MM.1S (cell line): ENCODE measurements at regions not wholly inside any gene's neighbourhood (a gene's known extent, or its start where the extent isn't known, plus 50 kb on each side); places are given as distances from the start of the nearest gene placed in this dataset.

ENCODE experiments used
- DNase-seq: peaks from one replicate; pipeline ENCODE4 v3.0.0-alpha.2; 2015
- H2AFZ ChIP-seq: fragments of 300-600 bp; sonication (generic); 2 replicates; pipeline ENCODE4 v1.6.0; 2016; ENCODE audit warnings: antibody characterized with exemption, low read length
- H3F3A ChIP-seq: fragments of 300-600 bp; sonication (generic); 2 replicates; pipeline ENCODE4 v1.6.1; 2016; ENCODE audit warnings: mild to moderate bottlenecking, antibody characterized with exemption, low read length, moderate library complexity, mixed read lengths; ENCODE audit not compliant: insufficient read depth
- H3K27ac ChIP-seq: fragments of 300-600 bp; sonication (generic); 2 replicates; pipeline ENCODE4 v1.5.1; 2016; ENCODE audit warnings: mild to moderate bottlenecking, low read length
- H3K27me3 ChIP-seq: fragments of 300-600 bp; sonication (generic); replicated peaks from 2 replicates; pipeline ENCODE4 v1.6.0; 2016; ENCODE audit warnings: low read length; ENCODE audit not compliant: insufficient read depth
- H3K36me3 ChIP-seq: fragments of 300-600 bp; sonication (generic); replicated peaks from 2 replicates; pipeline ENCODE4 v1.6.1; 2016; ENCODE audit warnings: mild to moderate bottlenecking, low read length, mixed read lengths; ENCODE audit not compliant: insufficient read depth
- H3K4me1 ChIP-seq: fragments of 300-600 bp; sonication (generic); 2 replicates; pipeline ENCODE4 v1.6.1; 2016; ENCODE audit warnings: low read length, mixed read lengths
- H3K4me2 ChIP-seq: fragments of 300-600 bp; sonication (generic); 2 replicates; pipeline ENCODE4 v1.6.0; 2016; ENCODE audit warnings: low read depth, low read length
- H3K4me3 ChIP-seq: fragments of 300-600 bp; sonication (generic); 2 replicates; pipeline ENCODE4 v1.5.1; 2016; ENCODE audit warnings: low read length, mixed read lengths
- H3K79me2 ChIP-seq: fragments of 300-600 bp; sonication (generic); 2 replicates; pipeline ENCODE4 v1.6.1; 2016; ENCODE audit warnings: mixed run types, low read length, mixed read lengths
- H3K9ac ChIP-seq: fragments of 300-600 bp; sonication (generic); 2 replicates; pipeline ENCODE4 v1.6.1; 2016; ENCODE audit warnings: low read length, mixed read lengths
- H3K9me2 ChIP-seq: fragments of 300-600 bp; sonication (generic); replicated peaks from 2 replicates; pipeline ENCODE4 v1.6.1; 2016; ENCODE audit warnings: mild to moderate bottlenecking, low read length, mixed read lengths; ENCODE audit not compliant: insufficient read depth
- H3K9me3 ChIP-seq: fragments of 300-600 bp; sonication (generic); replicated peaks from 2 replicates; pipeline ENCODE4 v1.6.1; 2016; ENCODE audit warnings: mild to moderate bottlenecking, low read length, mixed read lengths; ENCODE audit not compliant: insufficient read depth
- H4K20me1 ChIP-seq: fragments of 300-600 bp; sonication (generic); 2 replicates; pipeline ENCODE4 v1.6.1; 2016; ENCODE audit warnings: mild to moderate bottlenecking, low read length, moderate library complexity, mixed read lengths; ENCODE audit not compliant: insufficient read depth
- EZH2 ChIP-seq: fragments of 300-600 bp; sonication (generic); optimal IDR thresholded peaks from 2 replicates; pipeline ENCODE3; 2017; ENCODE audit warnings: low read depth, mild to moderate bottlenecking, antibody characterized with exemption, low read length, mixed read lengths
- EZH2phosphoT487 ChIP-seq: fragments of 300-600 bp; sonication (generic); IDR thresholded peaks from 2 replicates; pipeline ENCODE4 v1.6.1; 2018; ENCODE audit warnings: antibody characterized with exemption, low read length
- TF ChIP-seq, protein P1 (sequence below): fragments of 300-600 bp; sonication (generic); IDR thresholded peaks from 2 replicates; pipeline ENCODE4 v1.5.1; 2016; ENCODE audit warnings: antibody characterized with exemption, low read length, mixed read lengths

DNA sequence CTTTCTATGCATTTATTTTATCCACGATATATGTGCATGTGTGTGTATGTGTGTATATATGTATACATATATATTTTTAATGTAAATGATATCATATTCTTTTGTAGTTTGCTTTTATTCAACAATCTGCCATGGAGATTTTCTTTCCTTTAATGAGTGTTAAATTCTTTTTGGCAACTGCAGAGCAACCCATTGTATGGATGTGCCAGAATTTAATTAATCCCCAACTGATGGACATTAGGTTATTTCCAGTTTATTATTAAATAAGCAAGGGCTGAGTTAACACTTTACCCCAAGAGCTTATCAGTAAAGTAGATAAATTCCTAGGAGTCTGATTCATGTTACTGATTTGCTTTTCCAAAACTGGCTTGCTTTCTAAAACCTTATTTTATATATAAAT is 58.9 kb upstream of the CD28 start:
- H3K27me3 ChIP-seq: no peaks in the 10 kb centered on the region
- H3K9me2 ChIP-seq: no peaks in the 10 kb centered on the region
- no peaks in the 10 kb centered on the region for H3K79me2 ChIP-seq
- H3K9ac ChIP-seq: no peak overlapping the region
- TF ChIP-seq EZH2phosphoT487: no peak
- no peak for DNase-seq
- H2AFZ ChIP-seq: no peak overlapping the region
- peaks cover 25% of the 10 kb centered on the region for H3K4me1 ChIP-seq
- H4K20me1 ChIP-seq: no peaks in the 10 kb centered on the region
- H3K4me2 ChIP-seq: no peak overlapping the region
- no peaks in the 10 kb centered on the region for H3K9me3 ChIP-seq
- no peak overlapping the region for H3K27ac ChIP-seq
- H3F3A ChIP-seq: no peaks in the 10 kb centered on the region
- no peak overlapping the region for H3K4me3 ChIP-seq
- no peaks in the 10 kb centered on the region for H3K36me3 ChIP-seq

DNA sequence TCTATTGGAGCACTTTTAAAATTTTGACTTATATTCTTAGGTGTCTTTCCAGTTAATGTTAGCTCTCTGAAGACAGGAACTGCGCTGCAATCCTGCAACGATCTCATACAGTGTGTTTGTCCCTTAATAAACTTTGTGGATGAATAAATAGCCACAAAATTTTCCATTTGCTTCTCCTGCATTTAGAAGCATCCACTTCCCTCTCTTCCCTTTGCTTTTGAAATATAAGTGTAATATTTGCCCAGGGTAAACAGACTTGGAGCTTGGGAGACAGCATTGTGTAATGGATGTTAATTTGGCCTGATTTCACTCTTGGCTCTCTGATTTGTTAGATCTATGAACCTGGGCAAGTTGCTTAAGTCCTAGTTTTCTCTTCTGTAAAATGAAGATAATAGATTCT is 58.2 kb upstream of the CD28 start:
- Histone ChIP-seq H3K4me1 (peaks cover 26% of the 10 kb centered on the region), H3K27me3 (no peaks in the 10 kb centered on the region), H3K79me2 (no peaks in the 10 kb centered on the region), H3K9me3 (no peaks in the 10 kb centered on the region), H3K4me2 (no peak overlapping the region), H3K4me3 (no peak overlapping the region), H3K9me2 (no peaks in the 10 kb centered on the region), H2AFZ (no peak overlapping the region), H3K36me3 (no peaks in the 10 kb centered on the region), H3F3A (no peaks in the 10 kb centered on the region), H3K27ac (no peak overlapping the region), H4K20me1 (no peaks in the 10 kb centered on the region), H3K9ac (no peak overlapping the region)
- DNase-seq: no peak
- TF ChIP-seq EZH2phosphoT487 (no peak), EZH2 (no peak)
- TF ChIP-seq, protein P1, sequence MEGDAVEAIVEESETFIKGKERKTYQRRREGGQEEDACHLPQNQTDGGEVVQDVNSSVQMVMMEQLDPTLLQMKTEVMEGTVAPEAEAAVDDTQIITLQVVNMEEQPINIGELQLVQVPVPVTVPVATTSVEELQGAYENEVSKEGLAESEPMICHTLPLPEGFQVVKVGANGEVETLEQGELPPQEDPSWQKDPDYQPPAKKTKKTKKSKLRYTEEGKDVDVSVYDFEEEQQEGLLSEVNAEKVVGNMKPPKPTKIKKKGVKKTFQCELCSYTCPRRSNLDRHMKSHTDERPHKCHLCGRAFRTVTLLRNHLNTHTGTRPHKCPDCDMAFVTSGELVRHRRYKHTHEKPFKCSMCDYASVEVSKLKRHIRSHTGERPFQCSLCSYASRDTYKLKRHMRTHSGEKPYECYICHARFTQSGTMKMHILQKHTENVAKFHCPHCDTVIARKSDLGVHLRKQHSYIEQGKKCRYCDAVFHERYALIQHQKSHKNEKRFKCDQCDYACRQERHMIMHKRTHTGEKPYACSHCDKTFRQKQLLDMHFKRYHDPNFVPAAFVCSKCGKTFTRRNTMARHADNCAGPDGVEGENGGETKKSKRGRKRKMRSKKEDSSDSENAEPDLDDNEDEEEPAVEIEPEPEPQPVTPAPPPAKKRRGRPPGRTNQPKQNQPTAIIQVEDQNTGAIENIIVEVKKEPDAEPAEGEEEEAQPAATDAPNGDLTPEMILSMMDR: no peak

DNA sequence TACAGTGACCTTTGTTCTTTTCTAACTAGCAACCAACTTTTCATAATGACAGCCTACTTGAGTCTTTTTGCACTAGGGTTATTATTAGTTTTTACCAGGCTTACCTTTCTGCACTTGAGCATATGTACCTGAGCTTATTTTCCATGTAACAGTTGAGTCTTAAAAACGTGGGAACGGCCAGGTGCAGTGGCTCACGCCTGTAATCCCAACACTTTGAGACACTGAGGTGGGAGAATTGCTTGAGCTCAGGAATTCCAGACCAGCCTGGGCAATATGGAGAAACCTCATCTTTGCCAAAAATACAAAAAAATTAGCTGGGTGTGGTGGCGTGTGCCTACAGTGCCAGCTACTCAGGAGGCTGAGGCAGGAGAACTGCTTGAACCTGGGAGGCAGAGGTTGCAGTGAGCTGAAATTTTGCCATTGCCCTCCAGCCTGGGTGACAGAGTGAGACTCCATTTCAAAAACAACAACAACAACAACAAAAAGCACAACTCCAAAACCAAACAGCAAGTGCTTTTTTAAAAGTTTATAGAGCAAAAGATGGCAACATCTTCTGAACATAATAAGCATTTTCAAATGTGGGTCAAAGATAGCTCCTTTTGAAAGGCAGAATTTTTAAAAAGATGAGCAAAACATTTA is 57.1 kb upstream of the CD28 start:
- no peaks in the 10 kb centered on the region for H3K9me3 ChIP-seq
- no peaks in the 10 kb centered on the region for H3F3A ChIP-seq
- no peak overlapping the region for H3K9ac ChIP-seq
- TF ChIP-seq EZH2: no peak
- TF ChIP-seq, protein P1: no peak
- no peak for TF ChIP-seq EZH2phosphoT487
- no peaks in the 10 kb centered on the region for H3K36me3 ChIP-seq
- no peak overlapping the region for H2AFZ ChIP-seq
- H3K27ac ChIP-seq: no peak overlapping the region
- no peaks in the 10 kb centered on the region for H3K79me2 ChIP-seq
- no peaks in the 10 kb centered on the region for H3K9me2 ChIP-seq
- no peak overlapping the region for H3K4me3 ChIP-seq
- no peak for DNase-seq
- no peaks in the 10 kb centered on the region for H4K20me1 ChIP-seq
- H3K4me2 ChIP-seq: no peak overlapping the region
- H3K4me1 ChIP-seq: peaks cover 26% of the 10 kb centered on the region
- no peaks in the 10 kb centered on the region for H3K27me3 ChIP-seq

DNA sequence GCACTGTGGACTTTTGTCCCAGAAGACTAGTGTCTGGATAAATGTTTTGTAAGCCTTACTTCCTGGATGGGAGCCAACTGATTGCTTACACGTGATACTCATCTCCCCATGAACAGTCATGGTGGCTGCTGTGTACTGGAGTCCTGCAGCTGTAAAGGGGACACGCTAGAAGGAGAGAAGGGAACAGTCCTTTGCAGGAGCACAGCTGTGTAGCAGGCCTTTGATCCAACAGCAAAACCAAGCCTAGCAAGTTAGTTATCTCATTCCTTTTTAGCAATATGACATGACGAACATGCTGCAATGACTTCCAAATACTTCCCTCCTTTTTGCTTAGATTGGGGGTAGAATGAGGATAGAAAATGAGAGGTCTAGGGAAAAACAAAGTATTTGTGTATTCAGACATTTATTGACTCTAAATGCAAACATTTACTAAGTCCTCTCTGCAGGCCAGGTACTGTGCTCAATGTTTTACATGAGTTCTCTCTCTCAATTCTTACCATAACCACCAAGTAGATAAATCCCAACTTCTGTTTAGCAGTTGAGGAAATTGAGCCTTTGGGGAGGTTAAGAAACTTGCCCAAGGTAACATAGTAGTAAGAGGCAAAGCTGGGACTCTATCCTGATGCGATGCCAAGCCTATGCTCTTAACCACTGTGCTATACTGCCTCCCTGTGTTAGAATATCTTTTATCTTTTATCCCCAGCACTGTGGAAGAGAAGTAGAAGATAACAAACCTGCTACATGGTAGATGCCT is 55.4 kb upstream of the CD28 start:
- Histone ChIP-seq H3K4me3 (no peak overlapping the region), H3K36me3 (no peaks in the 10 kb centered on the region), H3K27me3 (no peaks in the 10 kb centered on the region), H2AFZ (peak overlapping the region; percentile 28), H3K79me2 (no peaks in the 10 kb centered on the region), H4K20me1 (no peaks in the 10 kb centered on the region), H3K4me1 (peaks cover 26% of the 10 kb centered on the region), H3K4me2 (no peak overlapping the region), H3F3A (no peaks in the 10 kb centered on the region), H3K9ac (no peak overlapping the region), H3K27ac (no peak overlapping the region), H3K9me2 (no peaks in the 10 kb centered on the region), H3K9me3 (no peaks in the 10 kb centered on the region)
- TF ChIP-seq EZH2: no peak
- TF ChIP-seq, protein P1: peak; percentile 62
- peak; percentile 77 for DNase-seq
